Neural cell (in vitro differentiated cells): ENCODE measurements at regions not wholly inside any gene's neighbourhood (a gene's known extent, or its start where the extent isn't known, plus 50 kb on each side); places are given as distances from the start of the nearest gene placed in this dataset.

ENCODE experiments used
- H2AFZ ChIP-seq: fragments of 200-600, 300-800 bp; sonication (generic), shearing (Covaris generic); 2 replicates; pipeline ENCODE4 v1.6.0; 2014; ENCODE audit warnings: low read depth, mild to moderate bottlenecking, antibody characterized with exemption, low read length, moderate library complexity
- H3F3A ChIP-seq: fragments of 200-600 bp; shearing (Covaris generic); 2 replicates; pipeline ENCODE4 v1.6.1; 2016; ENCODE audit warnings: mild to moderate bottlenecking, moderate library complexity, mixed read lengths, antibody characterized with exemption, low read length; ENCODE audit not compliant: insufficient read depth, poor library complexity, severe bottlenecking
- H3K27ac ChIP-seq: fragments of 200-600, 300-800 bp; sonication (generic), shearing (Covaris generic); 2 replicates; pipeline ENCODE4 v1.5.1; 2014; ENCODE audit warnings: mild to moderate bottlenecking, low read length, moderate library complexity
- H3K27me3 ChIP-seq: fragments of 300-800, 200-600 bp; sonication (generic), shearing (Covaris generic); 2 replicates; pipeline ENCODE4 v1.6.0; 2014; ENCODE audit warnings: mild to moderate bottlenecking, low read depth, low read length, moderate library complexity; ENCODE audit not compliant: insufficient read depth
- H3K36me3 ChIP-seq: fragments of 300-800, 200-600 bp; sonication (generic), shearing (Covaris generic); 2 replicates; pipeline ENCODE4 v1.5.1; 2014; ENCODE audit warnings: mild to moderate bottlenecking, antibody characterized with exemption, low read length, moderate library complexity; ENCODE audit not compliant: insufficient read depth
- H3K4me2 ChIP-seq: fragments of 300-800, 200-600 bp; sonication (generic), shearing (Covaris generic); 2 replicates; pipeline ENCODE4 v1.6.0; 2014; ENCODE audit warnings: mild to moderate bottlenecking, low read length
- H3K4me3 ChIP-seq: fragments of 300-800, 200-600 bp; sonication (generic), shearing (Covaris generic); 2 replicates; pipeline ENCODE4 v1.5.1; 2014; ENCODE audit warnings: mild to moderate bottlenecking, low read length, moderate library complexity
- H3K79me2 ChIP-seq: fragments of 200-600 bp; shearing (Covaris generic); replicated peaks from 2 replicates; pipeline ENCODE4 v1.6.0; 2014; ENCODE audit warnings: mild to moderate bottlenecking, low read length, moderate library complexity; ENCODE audit not compliant: insufficient read depth
- H3K9ac ChIP-seq: fragments of 300-800, 200-600 bp; sonication (generic), shearing (Covaris generic); 2 replicates; pipeline ENCODE4 v1.6.1; 2016; ENCODE audit warnings: mild to moderate bottlenecking, low read length, mixed read lengths
- H3K9me2 ChIP-seq: fragments of 200-600 bp; shearing (Covaris generic); 2 replicates; pipeline ENCODE4 v1.6.1; 2016; ENCODE audit warnings: mild to moderate bottlenecking, low read length, mixed read lengths; ENCODE audit not compliant: insufficient read depth
- H3K9me3 ChIP-seq: fragments of 200-600, 300-800 bp; sonication (generic), shearing (Covaris generic); 2 replicates; pipeline ENCODE4 v1.6.1; 2016; ENCODE audit warnings: mild to moderate bottlenecking, mixed run types, low read length, moderate library complexity, mixed read lengths
- H4K20me1 ChIP-seq: fragments of 200-600 bp; shearing (Covaris generic); 2 replicates; pipeline ENCODE4 v1.6.1; 2016; ENCODE audit warnings: mild to moderate bottlenecking, mixed run types; ENCODE audit not compliant: insufficient read depth
- EP300 ChIP-seq: fragments of 450-650 bp; conservative IDR thresholded peaks from 2 replicates; pipeline ENCODE4 v1.6.1; 2014; ENCODE audit warnings: antibody characterized with exemption, mild to moderate bottlenecking, moderate library complexity; ENCODE audit not compliant: poor library complexity, severe bottlenecking
- EZH2 ChIP-seq: fragments of 200-600, 300-800 bp; shearing (Covaris generic), sonication (generic); IDR thresholded peaks from 2 replicates; pipeline ENCODE4 v1.6.1; 2014; ENCODE audit warnings: antibody characterized with exemption, low read length, borderline replicate concordance, mild to moderate bottlenecking; ENCODE audit not compliant: insufficient read depth, poor library complexity, severe bottlenecking
- POLR2AphosphoS5 ChIP-seq: IDR thresholded peaks from 2 replicates; pipeline ENCODE4 v1.6.1; 2012
- RAD21 ChIP-seq: fragments of 450-650 bp; conservative IDR thresholded peaks from 2 replicates; pipeline ENCODE4 v1.6.1; 2014; ENCODE audit warnings: antibody characterized with exemption, mild to moderate bottlenecking, moderate library complexity
- REST ChIP-seq: IDR thresholded peaks from 2 replicates; pipeline ENCODE4 v1.6.1; 2012; ENCODE audit warnings: borderline replicate concordance
- SMC3 ChIP-seq: fragments of 450-650 bp; conservative IDR thresholded peaks from 2 replicates; pipeline ENCODE4 v1.6.1; 2014; ENCODE audit warnings: antibody characterized with exemption, mild to moderate bottlenecking, moderate library complexity; ENCODE audit not compliant: poor library complexity
- TAF1 ChIP-seq: IDR thresholded peaks from 2 replicates; pipeline ENCODE4 v1.6.1; 2012; ENCODE audit warnings: low read depth
- TF ChIP-seq, protein P1 (sequence below): fragments of 450-650 bp; IDR thresholded peaks from 2 replicates; pipeline ENCODE4 v1.5.1; 2014; ENCODE audit warnings: antibody characterized with exemption, mild to moderate bottlenecking, moderate library complexity; ENCODE audit not compliant: poor library complexity, severe bottlenecking

GRCh38 chr5:28685794-28686193, 1647.4 kb upstream of the CDH9 start:
- Histone ChIP-seq H4K20me1 (no peaks in the 10 kb centered on the region), H3K9me3 (no peaks in the 10 kb centered on the region), H3K9me2 (no peaks in the 10 kb centered on the region), H2AFZ (no peak overlapping the region), H3F3A (no peaks in the 10 kb centered on the region), H3K9ac (no peak overlapping the region), H3K27ac (no peak overlapping the region), H3K27me3 (no peaks in the 10 kb centered on the region), H3K4me2 (no peak overlapping the region), H3K79me2 (no peaks in the 10 kb centered on the region), H3K4me3 (no peak overlapping the region), H3K36me3 (no peaks in the 10 kb centered on the region)
- no peak for TF ChIP-seq RAD21
- TF ChIP-seq REST, result no peak
- TF ChIP-seq POLR2AphosphoS5, result no peak
- TF ChIP-seq TAF1, result no peak
- no peak for TF ChIP-seq EZH2
- no peak for TF ChIP-seq SMC3
- TF ChIP-seq EP300, result no peak
- TF ChIP-seq, protein P1, sequence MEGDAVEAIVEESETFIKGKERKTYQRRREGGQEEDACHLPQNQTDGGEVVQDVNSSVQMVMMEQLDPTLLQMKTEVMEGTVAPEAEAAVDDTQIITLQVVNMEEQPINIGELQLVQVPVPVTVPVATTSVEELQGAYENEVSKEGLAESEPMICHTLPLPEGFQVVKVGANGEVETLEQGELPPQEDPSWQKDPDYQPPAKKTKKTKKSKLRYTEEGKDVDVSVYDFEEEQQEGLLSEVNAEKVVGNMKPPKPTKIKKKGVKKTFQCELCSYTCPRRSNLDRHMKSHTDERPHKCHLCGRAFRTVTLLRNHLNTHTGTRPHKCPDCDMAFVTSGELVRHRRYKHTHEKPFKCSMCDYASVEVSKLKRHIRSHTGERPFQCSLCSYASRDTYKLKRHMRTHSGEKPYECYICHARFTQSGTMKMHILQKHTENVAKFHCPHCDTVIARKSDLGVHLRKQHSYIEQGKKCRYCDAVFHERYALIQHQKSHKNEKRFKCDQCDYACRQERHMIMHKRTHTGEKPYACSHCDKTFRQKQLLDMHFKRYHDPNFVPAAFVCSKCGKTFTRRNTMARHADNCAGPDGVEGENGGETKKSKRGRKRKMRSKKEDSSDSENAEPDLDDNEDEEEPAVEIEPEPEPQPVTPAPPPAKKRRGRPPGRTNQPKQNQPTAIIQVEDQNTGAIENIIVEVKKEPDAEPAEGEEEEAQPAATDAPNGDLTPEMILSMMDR, result no peak

DNA sequence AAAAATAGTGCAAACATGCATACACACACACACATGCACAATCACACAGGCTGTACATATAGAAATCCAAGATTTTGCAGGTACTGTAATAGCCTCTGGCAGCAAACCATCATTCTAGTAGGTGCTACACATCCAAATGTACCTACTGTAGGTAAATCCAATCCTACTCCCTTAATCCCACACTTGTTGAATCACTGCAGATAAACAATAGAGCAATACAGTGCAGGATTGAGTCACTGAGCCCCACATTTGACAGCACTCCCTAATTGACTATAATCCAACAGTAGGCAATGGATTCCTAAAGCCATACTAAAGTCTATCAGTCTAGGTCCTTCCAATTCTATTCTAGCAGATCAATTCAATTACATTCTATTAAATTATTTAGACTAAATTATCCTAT, 1640.5 kb upstream of the CDH9 start:
- Histone ChIP-seq H3K9ac (no peak overlapping the region), H3K9me2 (no peaks in the 10 kb centered on the region), H3K79me2 (no peaks in the 10 kb centered on the region), H3K4me3 (no peak overlapping the region), H3K27ac (no peak overlapping the region), H3K27me3 (no peaks in the 10 kb centered on the region), H2AFZ (no peak overlapping the region), H3F3A (no peaks in the 10 kb centered on the region), H4K20me1 (no peaks in the 10 kb centered on the region), H3K36me3 (no peaks in the 10 kb centered on the region), H3K9me3 (no peaks in the 10 kb centered on the region), H3K4me2 (no peak overlapping the region)
- TF ChIP-seq RAD21 (no peak), POLR2AphosphoS5 (no peak), SMC3 (no peak), TAF1 (no peak)

GRCh38 chr5:28666110-28666509, 1627.7 kb upstream of the CDH9 start:
- H3K4me2 ChIP-seq, result no peak overlapping the region
- no peaks in the 10 kb centered on the region for H3K9me2 ChIP-seq
- H3K9ac ChIP-seq, result no peak overlapping the region
- TF ChIP-seq, protein P1, result no peak
- TF ChIP-seq REST, result no peak
- TF ChIP-seq EZH2, result no peak
- H4K20me1 ChIP-seq, result no peaks in the 10 kb centered on the region
- no peak overlapping the region for H2AFZ ChIP-seq
- H3K79me2 ChIP-seq, result no peaks in the 10 kb centered on the region
- H3K9me3 ChIP-seq, result no peaks in the 10 kb centered on the region
- H3K36me3 ChIP-seq, result no peaks in the 10 kb centered on the region
- no peaks in the 10 kb centered on the region for H3F3A ChIP-seq
- no peak overlapping the region for H3K4me3 ChIP-seq
- H3K27ac ChIP-seq, result no peak overlapping the region
- H3K27me3 ChIP-seq, result no peaks in the 10 kb centered on the region
